H9 (cell line): ENCODE measurements at regions not wholly inside any gene's neighbourhood (a gene's known extent, or its start where the extent isn't known, plus 50 kb on each side); places are given as distances from the start of the nearest gene placed in this dataset.

Experiments used
- DNase-seq: peaks from one replicate; pipeline ENCODE4 v3.0.0-alpha.2; 2017
- H2AFZ ChIP-seq: one replicate; pipeline ENCODE4 v1.6.1; 2013; ENCODE audit warnings: mild to moderate bottlenecking, low read length, control low read depth, moderate library complexity
- H2AK5ac ChIP-seq: 2 replicates; pipeline ENCODE4 v1.6.1; 2013; ENCODE audit warnings: low read length, control low read depth, mixed read lengths; ENCODE audit not compliant: insufficient read length
- H2BK120ac ChIP-seq: one replicate; pipeline ENCODE4 v1.6.1; 2013; ENCODE audit warnings: low read depth, mild to moderate bottlenecking, low read length, control low read depth, inconsistent platforms; ENCODE audit not compliant: poor library complexity, severe bottlenecking
- H2BK12ac ChIP-seq: 2 replicates; pipeline ENCODE4 v1.6.1; 2013; ENCODE audit warnings: low read length, control low read depth, mixed read lengths, low read depth; ENCODE audit not compliant: insufficient read length
- H2BK15ac ChIP-seq: 2 replicates; pipeline ENCODE4 v1.6.1; 2013; ENCODE audit warnings: low read depth, low read length, control low read depth
- H2BK20ac ChIP-seq: one replicate; pipeline ENCODE4 v1.6.1; 2013; ENCODE audit warnings: low read depth, mild to moderate bottlenecking, low read length, control low read depth, inconsistent platforms; ENCODE audit not compliant: poor library complexity, severe bottlenecking
- H2BK5ac ChIP-seq: 2 replicates; pipeline ENCODE4 v1.6.1; 2013; ENCODE audit warnings: low read length, control low read depth, mixed read lengths; ENCODE audit not compliant: insufficient read length
- H3K14ac ChIP-seq: 2 replicates; pipeline ENCODE4 v1.6.1; 2013; ENCODE audit warnings: low read length, control low read depth; ENCODE audit not compliant: insufficient read depth
- H3K18ac ChIP-seq: 2 replicates; pipeline ENCODE4 v1.6.1; 2013; ENCODE audit warnings: low read depth, mild to moderate bottlenecking, mixed read lengths, low read length, control low read depth; ENCODE audit not compliant: insufficient read length
- H3K23ac ChIP-seq: 2 replicates; pipeline ENCODE4 v1.6.1; 2013; ENCODE audit warnings: low read length, control low read depth, mixed read lengths, low read depth; ENCODE audit not compliant: insufficient read length
- H3K23me2 ChIP-seq: 2 replicates; pipeline ENCODE4 v1.6.1; 2013; ENCODE audit warnings: low read depth, mild to moderate bottlenecking, mixed read lengths, low read length, control low read depth; ENCODE audit not compliant: insufficient read length, poor library complexity, severe bottlenecking
- H3K27ac ChIP-seq: 2 replicates; pipeline ENCODE4 v1.5.1; 2013; ENCODE audit warnings: low read length, control low read depth, mixed read lengths, low read depth; ENCODE audit not compliant: insufficient read length
- H3K27me3 ChIP-seq: 2 replicates; pipeline ENCODE4 v1.6.1; 2013; ENCODE audit warnings: low read length, control low read depth, inconsistent platforms; ENCODE audit not compliant: insufficient read depth
- H3K4ac ChIP-seq: 2 replicates; pipeline ENCODE4 v1.6.1; 2013; ENCODE audit warnings: low read depth, mild to moderate bottlenecking, control low read depth, inconsistent platforms, low read length, moderate library complexity
- H3K4me1 ChIP-seq: 2 replicates; pipeline ENCODE4 v1.6.1; 2013; ENCODE audit warnings: low read length, control low read depth, inconsistent platforms; ENCODE audit not compliant: insufficient read depth
- H3K4me2 ChIP-seq: 2 replicates; pipeline ENCODE4 v1.6.1; 2013; ENCODE audit warnings: low read length, control low read depth, mixed read lengths; ENCODE audit not compliant: insufficient read length, insufficient read depth
- H3K56ac ChIP-seq: 2 replicates; pipeline ENCODE4 v1.6.1; 2013; ENCODE audit warnings: low read depth, mild to moderate bottlenecking, mixed read lengths, low read length, control low read depth; ENCODE audit not compliant: insufficient read length
- H3K79me1 ChIP-seq: 2 replicates; pipeline ENCODE4 v1.6.1; 2013; ENCODE audit warnings: low read depth, mild to moderate bottlenecking, moderate library complexity, low read length, control low read depth, inconsistent platforms; ENCODE audit not compliant: insufficient read depth, poor library complexity, severe bottlenecking
- H3K79me2 ChIP-seq: 2 replicates; pipeline ENCODE4 v1.6.1; 2013; ENCODE audit warnings: low read length, control low read depth, inconsistent platforms; ENCODE audit not compliant: insufficient read depth
- H3K9ac ChIP-seq: 2 replicates; pipeline ENCODE4 v1.6.1; 2013; ENCODE audit warnings: low read length, control low read depth, mixed read lengths; ENCODE audit not compliant: insufficient read length; ENCODE audit errors: extremely low read depth
- H3K9me3 ChIP-seq: one replicate; pipeline ENCODE4 v1.6.1; 2013; ENCODE audit warnings: low read depth, low read length, inconsistent platforms; ENCODE audit not compliant: control insufficient read depth
- H3T11ph ChIP-seq: one replicate; pipeline ENCODE4 v1.6.1; 2013; ENCODE audit warnings: mild to moderate bottlenecking, low read length, control low read depth, inconsistent platforms
- H4K20me1 ChIP-seq: one replicate; pipeline ENCODE4 v1.6.1; 2013; ENCODE audit not compliant: control insufficient read depth, insufficient read length, insufficient read depth
- H4K5ac ChIP-seq: 2 replicates; pipeline ENCODE4 v1.6.1; 2013; ENCODE audit warnings: low read depth, mild to moderate bottlenecking, mixed read lengths, low read length, control low read depth; ENCODE audit not compliant: insufficient read length
- H4K8ac ChIP-seq: replicated peaks from 2 replicates; pipeline ENCODE4 v1.6.1; 2013; ENCODE audit warnings: low read length, control low read depth, mixed read lengths, low read depth; ENCODE audit not compliant: insufficient read length
- H4K91ac ChIP-seq: 2 replicates; pipeline ENCODE4 v1.6.1; 2013; ENCODE audit warnings: low read depth, mild to moderate bottlenecking, moderate library complexity, mixed read lengths, low read length, control low read depth; ENCODE audit not compliant: insufficient read length
- H3K27ac Mint-ChIP-seq, 3 experiments: 2 replicates in 2 of 3; 3 replicates in 1 of 3; pipeline ENCODE4 v1.8.0; 2020 to 2021; ENCODE audit warnings: mixed read lengths in 3 of 3, mild to moderate bottlenecking in 1 of 3, moderate library complexity in 1 of 3
- H3K27me3 Mint-ChIP-seq: 2 replicates; pipeline ENCODE4 v1.8.0; 2021; ENCODE audit warnings: low read depth, mild to moderate bottlenecking, moderate library complexity, mixed read lengths
- H3K36me3 Mint-ChIP-seq, 3 experiments: 2 replicates in 2 of 3; 3 replicates in 1 of 3; pipeline ENCODE4 v1.8.0; 2020 to 2021; ENCODE audit warnings: low read depth in 3 of 3, mixed read lengths in 3 of 3; ENCODE audit not compliant: insufficient read depth in 1 of 3
- H3K4me1 Mint-ChIP-seq, 2 experiments: 2 replicates each; pipeline ENCODE4 v1.8.0; 2020; ENCODE audit warnings: mixed read lengths in 2 of 2
- H3K4me3 Mint-ChIP-seq, 2 experiments: 2 replicates in 1 of 2; 3 replicates in 1 of 2; pipeline ENCODE4 v1.8.0; 2020 to 2021; ENCODE audit warnings: mild to moderate bottlenecking in 2 of 2, mixed read lengths in 2 of 2, moderate library complexity in 1 of 2
- H3K9me3 Mint-ChIP-seq, 2 experiments: 2 replicates in 1 of 2; 3 replicates in 1 of 2; pipeline ENCODE4 v1.8.0; 2020; ENCODE audit warnings: mild to moderate bottlenecking in 2 of 2, mixed read lengths in 2 of 2, moderate library complexity in 1 of 2
- CTCF ChIP-seq: fragments of 200-600 bp; sonication (generic); conservative IDR thresholded peaks from 3 replicates; pipeline ENCODE4 v1.8.0; 2021; ENCODE audit warnings: antibody characterized with exemption, mild to moderate bottlenecking
- WGBS: extraction: QIAGEN DNeasy Blood & Tissue Kit; methylation state at CpG from one replicate; pipeline ENCODE4 v1.1.7; 2013; ENCODE audit warnings: missing lambda C conversion rate, low lambda C conversion rate, mixed read lengths; ENCODE audit not compliant: insufficient read length; ENCODE audit errors: extremely low coverage; 5-methylcytosine and 5-hydroxymethylcytosine counted together

- Histone ChIP-seq H3K27ac (no peak overlapping the region), H2BK20ac (no peak overlapping the region), H4K20me1 (no peaks in the 10 kb centered on the region), H3K4ac (no peak overlapping the region), H3K79me1 (no peaks in the 10 kb centered on the region), H3K18ac (no peak overlapping the region), H4K8ac (no peak overlapping the region), H4K5ac (no peak overlapping the region), H3T11ph (no peak overlapping the region), H3K79me2 (no peaks in the 10 kb centered on the region), H2BK120ac (no peak overlapping the region), H3K4me1 (no peaks in the 10 kb centered on the region), H3K9ac (no peak overlapping the region), H3K9me3 (no peaks in the 10 kb centered on the region), H3K56ac (no peak overlapping the region), H2AFZ (no peak overlapping the region), H4K91ac (no peak overlapping the region), H2BK12ac (no peak overlapping the region), H3K14ac (no peak overlapping the region), H3K27me3 (no peaks in the 10 kb centered on the region), H3K23ac (no peak overlapping the region), H3K4me2 (no peak overlapping the region), H3K23me2 (no peaks in the 10 kb centered on the region), H2BK15ac (no peak overlapping the region), H2AK5ac (no peak overlapping the region), H2BK5ac (no peak overlapping the region)
- H3K36me3 Mint-ChIP-seq, result no peaks in the 10 kb centered on the region
- no peaks in the 10 kb centered on the region for H3K9me3 Mint-ChIP-seq
- H3K4me3 Mint-ChIP-seq, result no peak overlapping the region; a peak in 1 of 5 replicates
- whole genome bisulfite sequencing, result no CpG with 5 or more reads among the region's 1 CpG
- no peak for TF ChIP-seq CTCF
- DNase-seq, result no peak
- peaks cover 0 to 4% of the 10 kb centered on the region in 2 experiments; a peak in 1 of 4 replicates for H3K4me1 Mint-ChIP-seq
- no peaks in the 10 kb centered on the region for H3K27me3 Mint-ChIP-seq
- H3K27ac Mint-ChIP-seq, result peak overlapping the region in 1 of 3 experiments; percentile 19; a peak in 1 of 7 replicates
Observed at GRCh38 chr21:18545908-18546307, 142.3 kb upstream of the TMPRSS15 start.
